GM21423 (cell line): ENCODE measurements at regions not wholly inside any gene's neighbourhood (a gene's known extent, or its start where the extent isn't known, plus 50 kb on each side); places are given as distances from the start of the nearest gene placed in this dataset.
"Not testable (repeated sequence)": the region's sequence is repeated elsewhere in the genome, so short reads cannot be mapped to it uniquely, and the experiment has no call there.

ENCODE experiments used
- ATAC-seq: cut with Tn5 transposase; IDR thresholded peaks from one replicate; pipeline ENCODE4 v1.9.1; 2021; ENCODE audit warnings: mild to moderate bottlenecking, moderate library complexity; ENCODE audit not compliant: unreplicated experiment

DNA sequence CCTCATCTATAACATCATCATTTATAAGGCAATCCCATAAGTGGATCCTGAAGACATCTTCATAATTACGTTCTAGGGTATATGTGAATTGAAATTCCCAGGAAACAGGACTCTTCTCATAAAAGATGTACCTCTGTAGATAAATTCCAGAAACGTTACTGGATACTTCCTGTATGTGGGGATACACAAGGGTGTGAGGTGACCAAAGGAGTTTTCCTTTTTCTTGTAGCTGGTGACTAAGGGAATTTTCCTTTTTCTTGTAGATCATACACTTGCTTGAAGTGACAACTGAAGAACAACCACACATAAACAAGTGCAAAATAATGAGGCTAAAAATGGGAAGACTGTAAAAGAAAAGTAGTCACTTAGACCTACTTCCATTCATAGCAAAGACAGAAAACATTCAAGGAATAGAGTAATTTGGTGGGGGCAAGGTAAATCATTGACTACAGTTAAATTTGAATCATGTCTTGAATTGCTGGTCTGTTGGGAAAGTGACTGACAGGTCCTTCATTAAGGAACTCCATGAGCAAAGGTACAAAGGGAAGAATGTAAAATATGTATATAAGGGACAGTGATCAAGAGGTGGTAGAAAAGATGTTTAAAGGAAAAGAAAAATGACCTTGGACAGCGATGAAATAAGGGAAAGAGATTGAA is 53.2 kb upstream of the UBE2E3 start:
- ATAC-seq = no peak

DNA sequence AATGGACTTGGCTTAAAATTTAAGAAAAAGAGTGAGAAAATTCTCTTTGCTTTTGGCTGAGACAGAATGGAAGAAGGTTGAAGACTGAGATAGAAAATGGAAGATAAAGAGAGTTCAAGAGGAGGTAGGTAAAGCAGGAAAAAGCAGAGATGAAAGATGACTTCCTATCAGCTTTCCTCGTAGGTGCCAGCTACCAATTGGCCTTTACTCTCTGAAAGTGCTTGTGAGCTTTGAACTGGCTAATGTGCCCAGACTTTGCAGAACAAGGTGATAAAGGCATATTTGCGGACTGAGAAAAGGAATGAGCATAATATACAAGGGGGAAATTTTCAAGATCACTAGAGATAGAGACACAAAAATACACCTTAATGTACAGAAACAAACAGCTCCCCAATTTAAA is 54.7 kb upstream of the UBE2E3 start:
- no peak for ATAC-seq

DNA sequence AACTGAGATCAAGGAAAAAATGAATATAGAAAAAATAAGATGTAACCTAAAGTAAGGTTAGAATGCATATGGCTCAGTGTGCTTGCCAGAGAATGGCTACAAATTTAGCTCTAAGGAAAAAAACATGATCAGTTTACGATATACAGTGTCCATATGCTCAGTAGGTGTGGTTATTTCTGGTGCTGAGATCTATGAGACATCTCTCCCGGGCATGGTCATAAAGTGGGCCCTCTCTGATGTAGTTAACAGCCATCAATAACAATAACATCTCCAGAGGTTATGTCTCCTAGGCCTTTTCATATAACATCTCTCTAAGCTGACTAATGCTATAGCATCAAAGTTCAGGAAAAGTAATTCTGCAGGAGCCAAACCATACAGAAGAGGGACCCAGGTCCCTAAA is 56.3 kb upstream of the UBE2E3 start:
- ATAC-seq = no peak

DNA sequence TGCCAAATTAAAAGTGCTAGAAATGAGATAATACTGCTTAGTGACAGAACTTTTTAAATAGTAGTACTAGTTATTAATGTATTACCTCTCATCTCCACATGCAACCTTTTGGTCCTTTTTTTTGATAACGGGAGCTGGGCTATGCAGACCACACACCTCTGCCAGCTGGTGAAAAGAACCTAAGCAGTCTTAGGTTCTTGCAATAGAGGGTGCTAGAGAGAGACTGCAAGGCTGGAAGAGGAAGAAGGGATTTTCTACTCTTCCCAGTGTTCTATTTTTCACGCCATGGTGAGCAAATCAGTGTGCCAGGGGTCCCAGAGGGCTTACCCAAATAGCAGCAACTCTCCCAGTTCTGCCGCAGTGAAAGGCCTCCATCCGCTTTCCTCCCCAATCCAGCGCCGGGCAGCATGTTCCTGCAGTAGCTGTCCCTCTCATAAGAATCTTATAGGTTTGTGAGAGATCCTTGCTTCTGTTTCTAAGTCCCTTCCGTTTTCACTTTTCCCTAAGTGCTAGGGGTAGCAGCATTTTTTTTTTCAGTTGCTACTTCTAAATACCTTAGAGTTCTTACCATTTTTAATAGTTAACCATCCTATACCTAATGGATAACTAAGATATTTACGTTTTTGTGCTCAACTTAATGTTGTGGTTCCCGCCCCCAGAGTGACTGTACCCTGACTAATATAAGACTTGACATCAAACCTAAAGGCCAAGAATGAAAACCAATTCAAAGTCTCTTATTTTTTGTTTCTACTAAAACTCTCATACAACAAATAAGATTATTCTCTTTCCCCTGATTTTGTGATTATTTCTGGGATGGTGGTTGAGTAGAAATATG is 69.4 kb upstream of the UBE2E3 start:
- ATAC-seq = no peak

DNA sequence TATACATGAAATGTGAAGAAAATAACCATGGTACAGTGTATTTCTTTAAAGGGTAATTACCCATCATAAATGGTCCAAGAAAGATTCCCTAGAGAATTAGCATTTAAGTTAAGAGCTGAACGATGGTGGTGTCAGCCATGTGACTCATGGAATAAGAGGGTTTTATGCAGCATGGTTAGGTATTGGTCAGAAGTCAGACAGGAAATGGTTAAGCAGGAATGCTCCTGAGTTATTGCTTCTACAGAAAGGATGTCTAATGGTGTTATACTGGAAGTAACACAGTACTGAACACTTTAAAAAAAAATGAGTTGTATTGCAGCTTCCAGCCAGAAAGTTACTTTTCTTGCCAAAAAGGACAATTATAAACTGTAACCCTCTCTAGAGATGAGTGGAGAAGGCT is 72.7 kb upstream of the UBE2E3 start:
- no peak for ATAC-seq

DNA sequence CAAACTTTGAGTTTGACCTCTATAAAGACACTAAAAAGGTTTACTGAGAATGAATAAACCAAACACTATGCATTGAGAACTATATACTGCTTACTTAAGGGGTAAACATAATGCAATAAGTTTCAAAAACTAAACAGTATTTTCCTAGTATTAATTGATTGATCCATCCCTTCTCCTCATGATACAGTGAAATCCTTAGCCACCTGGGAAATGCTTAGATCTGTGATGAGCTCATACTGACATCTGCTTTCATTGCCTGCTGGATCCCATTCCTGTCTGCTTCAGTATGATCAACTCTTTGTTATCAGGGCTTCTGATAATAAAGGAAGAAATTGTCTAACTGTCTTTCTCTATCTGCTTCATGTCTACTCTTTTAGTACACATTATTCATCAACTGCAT is 74.9 kb upstream of the UBE2E3 start:
- no peak for ATAC-seq

DNA sequence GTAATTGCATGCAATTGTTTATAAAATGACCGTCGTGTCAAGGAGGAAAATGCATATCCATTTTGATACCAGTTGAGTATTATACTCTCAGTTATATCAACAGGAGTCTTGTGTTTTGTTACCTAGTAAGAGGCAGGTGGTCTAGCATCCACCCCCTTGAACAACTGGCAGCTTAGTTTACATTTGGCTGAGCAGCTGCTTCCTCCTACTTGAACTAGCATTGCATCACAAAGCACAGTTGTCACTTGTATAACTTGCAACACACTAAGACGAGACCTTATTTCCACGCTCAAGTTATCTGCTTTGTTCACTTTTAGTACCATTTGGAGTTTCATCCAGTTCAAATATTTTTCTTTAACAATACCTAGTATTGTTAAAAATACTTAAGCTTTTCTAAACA is 75.4 kb upstream of the UBE2E3 start:
- ATAC-seq = no peak

DNA sequence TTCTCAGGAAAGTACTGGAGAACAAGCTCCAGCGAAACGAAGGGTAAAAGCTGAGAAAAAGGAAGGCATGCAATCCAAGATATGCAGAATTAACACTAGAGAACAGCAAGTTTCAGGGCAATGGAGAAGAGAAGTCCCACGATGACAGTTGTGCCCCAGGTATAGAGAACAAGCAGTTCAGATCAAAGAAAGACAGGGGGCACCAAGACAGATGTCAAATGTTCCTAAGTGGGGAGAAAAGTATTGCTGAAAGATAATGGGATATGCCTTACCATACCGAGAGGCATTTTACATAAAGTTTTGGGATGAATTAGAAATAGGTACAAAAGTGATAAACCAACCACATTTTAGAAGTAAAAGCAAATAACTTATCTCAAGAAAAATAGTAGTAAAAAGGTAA is 79.1 kb upstream of the UBE2E3 start:
- no peak for ATAC-seq

DNA sequence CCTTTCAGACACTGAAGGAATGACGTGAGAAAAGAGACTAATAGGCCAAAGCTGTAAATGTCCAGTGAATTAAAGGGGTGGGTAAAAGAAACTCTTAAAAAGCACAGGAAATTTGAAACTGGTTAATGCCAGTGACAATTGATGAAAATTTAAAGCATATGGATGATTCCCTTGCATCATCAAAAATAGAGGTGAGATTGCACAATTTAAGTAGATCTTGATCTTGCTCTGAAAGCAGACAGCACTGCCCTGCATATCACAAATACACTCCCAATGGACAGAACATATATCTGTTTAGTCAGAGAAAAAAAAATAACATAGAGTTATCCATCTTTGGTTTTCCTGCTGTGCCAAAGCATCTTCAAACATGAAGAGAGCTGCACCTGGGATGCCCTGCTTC is 86.7 kb upstream of the UBE2E3 start:
- no peak for ATAC-seq

DNA sequence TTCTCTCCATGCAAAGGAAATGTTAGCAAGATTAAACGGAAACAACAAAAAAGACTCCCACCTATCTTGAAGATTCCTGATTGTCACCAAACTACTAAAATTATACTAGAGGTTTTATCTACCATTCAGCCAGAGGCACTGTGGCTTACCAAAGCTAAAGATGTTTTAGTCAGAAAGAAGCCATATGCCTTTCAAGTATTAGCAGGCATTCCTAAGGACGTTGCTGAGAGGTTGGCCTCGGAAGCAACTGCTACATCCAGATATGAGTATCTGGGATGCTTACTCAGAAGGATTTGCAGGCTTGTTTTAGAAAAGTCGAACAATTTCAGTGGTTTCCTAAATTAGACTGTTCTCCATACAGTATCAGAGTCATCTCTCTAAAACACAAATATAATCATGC is 88.3 kb upstream of the UBE2E3 start:
- no peak for ATAC-seq

DNA sequence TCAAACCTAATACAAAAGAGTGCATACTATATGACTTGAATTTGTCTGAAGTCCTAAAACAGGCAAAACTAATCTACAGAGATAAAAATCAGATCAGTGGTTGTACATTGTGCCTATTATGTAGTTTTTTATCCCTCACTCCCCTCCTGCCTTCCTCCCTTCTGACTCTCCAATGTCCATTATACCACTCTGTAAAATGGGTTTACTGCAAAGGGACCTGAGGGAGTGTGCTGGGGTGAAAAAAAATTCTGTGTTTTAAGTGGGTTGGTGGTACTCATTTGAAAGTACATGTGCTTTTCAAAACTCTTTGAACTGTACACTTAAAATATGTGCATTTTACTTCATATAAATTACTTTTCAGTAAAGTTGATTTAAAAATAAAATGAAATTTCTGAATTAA is 89.0 kb upstream of the UBE2E3 start:
- ATAC-seq = no peak

DNA sequence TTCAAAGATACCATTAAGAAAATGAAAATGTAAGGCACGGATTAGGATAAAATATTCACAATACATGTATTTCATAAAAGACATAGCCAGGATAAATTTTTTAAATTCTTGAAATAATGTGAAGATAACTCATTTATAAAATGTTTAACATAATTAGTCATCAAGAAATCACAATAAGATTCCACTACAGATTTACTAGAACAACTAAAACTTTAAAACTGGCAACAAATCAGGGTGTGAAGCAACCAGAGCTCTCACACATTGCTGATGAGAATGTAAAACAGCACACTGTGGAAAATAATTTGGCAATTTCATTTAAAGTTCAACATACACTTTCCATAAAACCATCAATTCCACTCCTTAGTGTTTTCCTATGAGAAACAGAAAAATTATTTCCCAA is 89.6 kb upstream of the UBE2E3 start:
- ATAC-seq = no peak

DNA sequence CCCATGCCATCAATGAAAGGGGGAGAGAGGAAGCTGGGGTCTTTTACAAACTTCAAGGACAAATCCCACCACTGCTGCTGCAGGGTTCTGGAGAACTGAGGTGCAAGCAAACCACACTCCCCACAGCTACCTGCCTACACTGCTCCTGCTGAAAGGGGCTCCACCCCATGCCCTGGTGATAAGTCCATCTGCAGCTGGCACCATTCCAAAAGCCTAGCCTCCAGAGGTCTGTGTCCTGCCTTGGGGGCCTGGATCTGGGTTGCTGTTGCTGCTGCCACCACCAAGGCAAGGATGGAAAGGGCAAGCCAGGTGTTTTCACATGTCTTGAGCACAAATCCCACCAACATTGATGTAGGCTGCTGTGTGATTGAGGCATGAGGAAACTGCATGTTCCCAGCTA is 97.4 kb upstream of the UBE2E3 start:
- ATAC-seq = no peak

DNA sequence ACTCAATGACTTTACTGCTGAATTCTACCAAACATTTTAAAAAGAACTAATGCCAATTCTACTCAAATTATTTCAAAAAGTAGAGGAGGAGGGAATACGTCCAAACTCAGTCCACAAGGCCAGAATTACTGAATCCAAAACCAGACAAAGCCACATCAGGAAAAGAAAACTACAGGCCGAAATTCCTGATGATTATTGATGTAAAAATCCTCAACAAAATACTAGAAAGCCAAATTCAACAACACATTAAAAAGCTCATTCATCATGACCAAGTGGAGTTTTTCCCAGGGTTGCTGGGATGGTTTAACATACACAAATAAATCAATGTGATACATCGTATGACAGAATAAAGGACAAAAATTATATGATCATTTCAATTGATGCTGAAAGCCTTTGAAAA is 103.9 kb upstream of the UBE2E3 start:
- ATAC-seq = no peak

DNA sequence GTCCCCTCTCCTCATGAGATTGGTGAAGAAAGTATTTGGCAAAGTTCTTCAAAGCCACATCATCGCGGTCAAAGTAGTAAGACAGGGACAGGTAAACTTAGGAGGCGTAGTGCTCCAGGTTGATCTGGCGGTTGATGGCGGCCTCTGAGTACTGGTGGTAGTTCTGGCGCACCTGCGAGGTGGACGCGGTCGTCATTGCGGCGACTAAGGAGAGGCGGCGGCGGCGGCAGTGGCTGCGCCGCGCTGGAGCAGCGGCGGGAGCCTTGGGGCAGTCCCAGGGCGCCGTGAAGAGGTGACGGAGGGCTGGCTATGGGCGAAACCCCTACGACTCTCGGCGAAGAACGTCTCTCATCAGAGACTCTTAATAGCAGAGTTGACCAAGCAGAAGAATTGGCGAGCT is 107.2 kb upstream of the UBE2E3 start:
- no peak for ATAC-seq

DNA sequence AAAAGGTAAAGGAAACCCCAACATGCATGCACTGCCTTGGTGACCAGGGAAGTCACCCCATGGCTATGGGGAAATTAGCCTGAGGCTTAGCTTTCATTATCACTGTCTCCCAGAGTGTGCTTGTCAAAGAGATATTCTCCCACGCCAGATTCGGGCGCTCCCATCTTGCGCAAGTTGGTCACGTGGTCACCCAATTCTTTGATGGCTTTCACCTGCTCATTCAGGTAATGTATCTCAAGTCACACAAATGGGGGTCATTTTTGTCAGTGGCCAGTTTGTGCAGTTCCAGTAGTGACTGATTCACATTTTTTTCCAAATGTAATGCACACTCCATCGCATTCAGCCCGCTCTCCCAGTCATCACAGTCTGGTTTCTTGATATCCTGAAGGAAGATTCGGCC is 107.6 kb upstream of the UBE2E3 start:
- ATAC-seq = not testable (repeated sequence)

DNA sequence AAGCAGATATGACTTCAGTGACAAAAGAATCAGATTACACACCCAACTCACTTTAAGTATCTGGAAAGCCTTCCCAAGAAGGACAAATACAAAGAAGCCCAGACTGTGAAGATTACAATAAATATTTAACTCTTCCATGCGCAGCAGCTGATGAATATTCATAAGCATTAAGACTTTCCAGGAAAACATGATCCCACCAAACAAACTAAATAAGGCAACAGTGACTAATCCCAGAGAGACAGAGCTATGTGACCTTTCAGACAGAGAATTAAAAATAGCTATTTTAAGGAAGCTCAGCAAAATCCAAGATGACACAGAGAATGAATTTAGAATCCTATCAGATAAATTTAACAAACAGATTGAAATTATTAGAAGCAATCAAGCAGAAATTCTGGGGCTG is 108.2 kb upstream of the UBE2E3 start:
- ATAC-seq = no peak

DNA sequence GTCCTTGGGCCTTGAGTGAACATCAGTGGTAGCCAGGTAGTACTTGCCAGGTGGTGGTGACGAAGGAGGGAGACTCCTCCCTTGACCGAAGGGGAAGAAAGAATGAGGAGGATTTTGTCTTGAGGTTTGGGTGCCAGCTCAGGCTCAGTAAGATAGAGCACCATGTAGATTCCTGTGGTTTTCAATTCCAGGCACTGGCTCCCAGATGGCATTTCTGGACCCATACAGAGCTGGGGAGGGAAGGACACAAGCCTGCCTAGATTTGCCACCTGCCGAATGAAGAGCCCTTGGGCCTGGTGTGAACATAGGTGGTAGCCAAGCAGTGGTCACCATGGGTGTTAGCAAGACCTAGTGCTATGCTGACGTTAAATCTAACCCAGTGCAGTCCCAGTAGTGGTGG is 108.8 kb upstream of the UBE2E3 start:
- ATAC-seq = no peak

DNA sequence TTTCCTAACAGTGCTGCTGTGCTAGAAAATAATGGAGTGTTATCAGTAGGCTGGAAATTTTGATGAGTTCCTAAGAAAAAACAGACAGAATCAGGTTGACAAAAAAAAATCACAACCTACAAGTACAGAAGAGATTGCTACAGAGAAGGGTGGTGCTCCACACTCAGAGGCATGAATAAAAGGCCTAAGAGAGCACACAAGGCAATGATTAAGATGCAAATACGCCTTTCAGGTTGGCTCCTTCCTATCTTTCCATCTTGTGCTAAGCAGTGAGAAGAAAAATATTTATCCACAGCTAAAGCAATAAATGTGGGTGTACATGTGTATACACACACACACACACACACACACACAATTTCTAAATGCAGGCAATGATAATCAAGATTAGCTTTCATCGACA is 130.6 kb upstream of the UBE2E3 start:
- no peak for ATAC-seq

DNA sequence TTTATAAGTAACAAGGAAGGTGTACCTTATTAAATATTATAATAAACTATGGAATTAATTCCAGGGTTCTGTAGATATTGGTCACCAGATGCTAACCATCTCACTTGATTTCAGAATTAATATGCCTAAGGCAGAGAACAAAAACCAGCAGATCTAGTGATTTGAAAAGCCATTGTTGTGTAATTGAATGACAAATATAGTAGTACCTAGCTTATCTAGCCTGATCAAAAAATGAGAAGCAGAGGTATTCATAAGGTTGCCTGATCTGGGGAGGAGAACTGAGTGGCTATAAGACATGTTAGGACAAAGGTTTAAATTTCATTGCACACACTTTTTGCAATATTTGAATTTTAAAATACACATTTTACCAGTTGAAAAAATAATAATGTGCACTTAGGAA is 132.0 kb upstream of the UBE2E3 start:
- no peak for ATAC-seq

DNA sequence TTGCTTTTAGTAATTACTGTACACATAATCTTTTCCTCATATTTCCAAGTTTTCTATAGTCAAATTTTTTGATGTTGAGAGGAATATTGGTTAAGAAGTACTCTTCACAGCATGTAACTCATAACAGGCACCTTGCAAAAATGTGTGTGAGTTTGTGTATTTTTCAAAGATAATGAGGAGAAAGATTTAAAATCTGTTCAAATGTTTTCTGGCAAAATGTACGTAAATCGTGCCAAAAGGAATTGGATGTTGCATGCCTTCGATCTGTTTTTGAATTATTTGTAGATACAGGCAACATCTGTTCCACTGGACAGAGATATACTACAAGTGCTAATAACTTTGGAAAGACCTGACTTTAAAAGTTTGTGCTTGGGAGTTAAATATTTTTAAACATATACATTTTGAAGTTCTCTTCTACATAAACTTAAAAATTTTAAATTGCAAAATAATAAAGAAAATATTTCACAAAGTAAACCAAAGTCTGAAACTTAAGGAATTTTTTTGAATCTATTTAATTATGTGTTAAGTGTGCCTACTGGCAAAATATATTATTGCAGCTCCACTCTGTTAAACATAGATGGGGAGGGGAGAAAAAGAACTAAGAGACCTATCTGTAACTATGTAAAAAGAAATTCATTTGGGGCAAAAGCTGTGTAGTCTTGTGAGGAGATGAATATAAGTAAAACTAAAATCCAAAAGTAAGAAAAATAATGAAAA is 133.5 kb upstream of the UBE2E3 start:
- no peak for ATAC-seq

DNA sequence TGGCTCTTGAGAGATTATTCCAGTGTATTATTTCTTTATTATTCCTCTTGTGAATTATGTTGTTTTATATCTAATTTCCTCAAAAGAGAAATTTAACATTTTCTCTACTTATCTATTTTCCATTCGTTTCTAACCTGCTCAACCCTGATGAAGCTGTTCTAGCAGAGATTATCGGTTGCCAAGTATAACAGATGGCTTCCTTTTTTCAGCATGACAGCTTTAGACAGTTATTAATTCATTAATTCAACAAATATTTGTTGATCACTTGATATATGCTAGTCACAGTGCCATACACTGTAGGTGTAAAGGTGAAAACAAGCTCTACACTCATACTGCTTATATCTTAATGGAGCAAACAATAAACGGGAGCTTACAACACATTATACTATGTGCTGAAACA is 137.9 kb upstream of the UBE2E3 start:
- ATAC-seq = no peak
